HG03060 (cell line): ENCODE measurements at regions not wholly inside any gene's neighbourhood (a gene's known extent, or its start where the extent isn't known, plus 50 kb on each side); places are given as distances from the start of the nearest gene placed in this dataset.
"Not testable (repeated sequence)": the region's sequence is repeated elsewhere in the genome, so short reads cannot be mapped to it uniquely, and the experiment has no call there.

ENCODE experiments used
- ATAC-seq: cut with Tn5 transposase; IDR thresholded peaks from one replicate; pipeline ENCODE4 v1.9.1; 2021; ENCODE audit warnings: low read depth, moderate number of reproducible peaks; ENCODE audit not compliant: unreplicated experiment

- no peak for ATAC-seq
Observed at GRCh38 chr6:140772576-140772975, 1360.1 kb upstream of the GJE1 start.

- no peak for ATAC-seq
Observed at GRCh38 chr6:140768133-140768532, 1364.6 kb upstream of the GJE1 start.

- ATAC-seq = no peak
Observed at GRCh38 chr6:140766999-140767398, 1365.7 kb upstream of the GJE1 start.

GRCh38 chr6:140758169-140758877, 1374.4 kb upstream of the GJE1 start:
- no peak for ATAC-seq

- no peak for ATAC-seq
Observed at GRCh38 chr6:140752234-140752633, 1377.8 kb upstream of the CITED2 start.

- no peak for ATAC-seq
Observed at GRCh38 chr6:140747114-140747513, 1372.7 kb upstream of the CITED2 start.

GRCh38 chr6:140744659-140745320, 1370.3 kb upstream of the CITED2 start:
- peak; percentile 85 for ATAC-seq

- ATAC-seq = no peak
Observed at GRCh38 chr6:140736231-140736630, 1361.8 kb upstream of the CITED2 start.

GRCh38 chr6:140732991-140733390, 1358.5 kb upstream of the CITED2 start:
- ATAC-seq = no peak

GRCh38 chr6:140732155-140732554, 1357.7 kb upstream of the CITED2 start:
- no peak for ATAC-seq

- ATAC-seq = no peak
Observed at GRCh38 chr6:140731741-140732140, 1357.3 kb upstream of the CITED2 start.

- no peak for ATAC-seq
Observed at GRCh38 chr6:140729521-140729920, 1355.1 kb upstream of the CITED2 start.

- ATAC-seq = no peak
Observed at GRCh38 chr6:140718021-140718420, 1343.6 kb upstream of the CITED2 start.

GRCh38 chr6:140713495-140713894, 1339.0 kb upstream of the CITED2 start:
- ATAC-seq = no peak

- no peak for ATAC-seq
Observed at GRCh38 chr6:140711019-140711613, 1336.7 kb upstream of the CITED2 start.

GRCh38 chr6:140708441-140708840, 1334.0 kb upstream of the CITED2 start:
- ATAC-seq = no peak

- ATAC-seq = not testable (repeated sequence)
Observed at GRCh38 chr6:140704008-140704407, 1329.6 kb upstream of the CITED2 start.

- ATAC-seq = no peak
Observed at GRCh38 chr6:140697585-140697984, 1323.1 kb upstream of the CITED2 start.

GRCh38 chr6:140684776-140685550, 1310.5 kb upstream of the CITED2 start:
- no peak for ATAC-seq

GRCh38 chr6:140677781-140678528, 1303.5 kb upstream of the CITED2 start:
- no peak for ATAC-seq
